Suprapubic skin (tissue), 4 donors: ENCODE measurements at regions not wholly inside any gene's neighbourhood (a gene's known extent, or its start where the extent isn't known, plus 50 kb on each side); places are given as distances from the start of the nearest gene placed in this dataset.

ENCODE experiments used
- DNase-seq, 2 donors: peaks; one replicate each; pipeline ENCODE4 v3.0.0-alpha.2; 2019; ENCODE audit warnings: low spot score in 2 of 2
- H3K27ac ChIP-seq: fragments of 200-600 bp; sonication (generic); one replicate; pipeline ENCODE4 v1.5.1; 2019
- H3K27me3 ChIP-seq: fragments of 200-600 bp; sonication (generic); one replicate; pipeline ENCODE4 v1.5.1; 2019
- H3K36me3 ChIP-seq: fragments of 200-600 bp; sonication (generic); one replicate; pipeline ENCODE4 v1.5.1; 2019
- H3K4me1 ChIP-seq: fragments of 200-600 bp; sonication (generic); one replicate; pipeline ENCODE4 v1.5.1; 2019
- H3K4me3 ChIP-seq: fragments of 200-600 bp; sonication (generic); one replicate; pipeline ENCODE4 v1.5.1; 2019; ENCODE audit warnings: mild to moderate bottlenecking
- H3K9me3 ChIP-seq: fragments of 200-600 bp; sonication (generic); one replicate; pipeline ENCODE4 v1.5.1; 2019
- CTCF ChIP-seq, 2 donors: fragments of 200-600 bp in 1 of 2; fragments of 450-650 bp in 1 of 2; sonication (generic) in 1 of 2; IDR thresholded peaks; one replicate each; pipeline ENCODE4 v1.5.1; 2016 to 2019; ENCODE audit warnings: antibody characterized with exemption in 2 of 2, mild to moderate bottlenecking in 1 of 2, moderate library complexity in 1 of 2
- EP300 ChIP-seq: sonication (generic); formaldehyde crosslinking; IDR thresholded peaks from one replicate; pipeline ENCODE4 v1.6.1; 2017; ENCODE audit warnings: antibody characterized with exemption
- POLR2A ChIP-seq, 2 donors: fragments of 450-650 bp; IDR thresholded peaks; one replicate each; pipeline ENCODE4 v1.6.1; 2017; ENCODE audit warnings: antibody characterized with exemption in 2 of 2, mild to moderate bottlenecking in 2 of 2, moderate library complexity in 2 of 2
- POLR2AphosphoS5 ChIP-seq, 3 donors: sonication (generic); formaldehyde crosslinking; IDR thresholded peaks; one replicate each; pipeline ENCODE4 v1.6.1; 2017; ENCODE audit warnings: antibody characterized with exemption in 3 of 3
- WGBS: methylation state at CpG from one replicate; pipeline ENCODE4 v1.1.5; 2018; 5-methylcytosine and 5-hydroxymethylcytosine counted together

DNA sequence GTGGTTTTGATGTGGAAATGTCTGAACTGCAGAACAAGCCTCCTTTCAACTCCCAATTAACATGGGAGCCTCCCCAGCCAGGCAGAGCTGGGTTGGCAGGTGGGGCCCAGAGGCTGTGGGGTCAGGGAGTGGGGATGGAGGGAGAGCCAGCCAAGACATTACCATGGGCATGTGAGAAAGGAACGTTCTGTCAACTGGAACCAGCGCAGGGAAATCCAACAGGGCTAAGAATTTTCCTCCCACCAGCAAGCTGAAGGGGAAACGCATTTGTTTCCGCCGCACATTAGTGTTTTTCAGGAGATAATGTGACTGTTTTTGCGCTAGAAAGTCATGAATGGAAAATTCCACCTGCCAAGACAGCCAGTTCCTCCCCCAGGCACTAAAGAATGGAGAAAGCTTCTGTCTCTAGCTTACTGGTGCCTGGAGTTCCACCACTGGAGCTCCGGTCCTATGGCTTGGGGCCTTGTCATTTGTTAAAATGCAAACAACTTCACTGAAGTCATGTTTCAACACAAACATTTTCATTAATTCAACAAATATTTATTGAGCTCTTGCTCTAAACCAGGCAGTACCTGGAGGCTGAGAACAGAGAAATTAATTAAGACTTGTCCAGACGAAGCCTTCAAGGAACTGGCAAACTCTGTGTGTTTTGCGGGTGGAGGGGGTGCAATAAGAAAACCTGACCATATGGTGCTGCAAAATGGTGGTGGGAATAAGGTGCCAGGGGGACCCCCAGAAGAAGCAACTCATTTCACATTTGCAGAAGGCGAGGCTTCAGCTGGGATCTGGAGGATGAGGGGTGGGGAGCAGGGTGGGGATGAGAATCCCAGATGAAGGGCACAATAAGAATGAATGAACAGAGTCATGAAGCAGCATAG, 305.1 kb downstream of the MATN1 start:
- no peak for TF ChIP-seq POLR2AphosphoS5 (IDR thresholded peaks at IDR 0.05)
- TF ChIP-seq POLR2A (IDR thresholded peaks at IDR 0.05), result no peak
- no peak for TF ChIP-seq CTCF (IDR thresholded peaks at IDR 0.05)
- no peak for TF ChIP-seq EP300
- Histone ChIP-seq H3K27ac (no peak overlapping the region), H3K9me3 (no peaks in the 10 kb centered on the region), H3K36me3 (no peaks in the 10 kb centered on the region), H3K4me1 (peaks cover 23% of the 10 kb centered on the region), H3K4me3 (no peak overlapping the region), H3K27me3 (no peaks in the 10 kb centered on the region)
- peak; percentile 20 to 57 for DNase-seq
- WGBS, result 56% methylated on average over 10 of the region's 10 CpGs

GRCh38 chr1:30417701-30418046, 305.7 kb downstream of the MATN1 start:
- peak; percentile 34 to 67 for DNase-seq
- Histone ChIP-seq H3K4me1 (peaks cover 23% of the 10 kb centered on the region), H3K27me3 (no peaks in the 10 kb centered on the region), H3K4me3 (no peak overlapping the region), H3K27ac (no peak overlapping the region), H3K36me3 (no peaks in the 10 kb centered on the region), H3K9me3 (no peaks in the 10 kb centered on the region)
- TF ChIP-seq POLR2AphosphoS5 (IDR thresholded peaks at IDR 0.05) (no peak), EP300 (no peak), POLR2A (IDR thresholded peaks at IDR 0.05) (no peak), CTCF (IDR thresholded peaks at IDR 0.05) (no peak)
- 77% methylated on average over 3 of the region's 3 CpGs for WGBS

- peak; percentile 41 to 56 for DNase-seq
- H3K27ac ChIP-seq, result no peak overlapping the region
- WGBS, result 84% methylated on average over 11 of the region's 11 CpGs
- no peaks in the 10 kb centered on the region for H3K36me3 ChIP-seq
- peaks cover 23% of the 10 kb centered on the region for H3K4me1 ChIP-seq
- H3K9me3 ChIP-seq, result no peaks in the 10 kb centered on the region
- no peak overlapping the region for H3K4me3 ChIP-seq
- H3K27me3 ChIP-seq, result no peaks in the 10 kb centered on the region
- TF ChIP-seq POLR2AphosphoS5 (IDR thresholded peaks at IDR 0.05) (no peak), POLR2A (IDR thresholded peaks at IDR 0.05) (no peak), CTCF (IDR thresholded peaks at IDR 0.05) (no peak), EP300 (no peak)
Observed at GRCh38 chr1:30417001-30417700, 306.2 kb downstream of the MATN1 start.

DNA sequence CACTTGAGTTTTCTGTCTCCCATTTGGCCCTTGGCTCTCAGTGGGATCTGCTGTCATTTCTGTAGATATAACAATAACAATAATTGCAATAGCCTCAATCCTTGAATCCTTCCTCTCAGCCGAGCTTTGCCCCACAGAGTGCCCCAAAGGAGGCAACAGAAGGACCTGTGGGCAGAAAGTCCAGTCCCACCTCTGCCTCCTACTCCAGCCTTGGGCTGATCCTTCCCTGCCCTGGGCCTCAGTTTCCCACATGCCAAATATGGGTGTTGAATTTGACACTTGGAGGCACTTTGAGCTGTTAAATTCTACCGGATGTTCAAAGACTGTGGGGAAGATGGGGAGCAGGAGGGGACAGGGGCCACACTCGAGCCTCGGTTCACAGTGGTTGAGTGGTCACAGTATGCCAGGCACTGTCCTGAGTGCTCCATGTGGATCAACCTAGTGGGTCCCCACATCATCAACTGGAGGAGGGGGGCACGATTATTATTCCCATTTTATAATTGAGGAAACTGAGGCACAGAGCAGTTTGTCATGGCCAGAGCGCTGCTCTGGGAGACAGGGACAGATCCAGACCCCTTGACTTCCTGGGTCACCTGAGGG, 307.1 kb downstream of the MATN1 start:
- H3K27me3 ChIP-seq, result no peaks in the 10 kb centered on the region
- peak; percentile 26 to 43 for DNase-seq
- peaks cover 23% of the 10 kb centered on the region for H3K4me1 ChIP-seq
- no peak for TF ChIP-seq EP300
- TF ChIP-seq POLR2AphosphoS5 (IDR thresholded peaks at IDR 0.05), result no peak
- TF ChIP-seq CTCF (IDR thresholded peaks at IDR 0.05), result no peak
- no peak for TF ChIP-seq POLR2A (IDR thresholded peaks at IDR 0.05)
- H3K27ac ChIP-seq, result no peak overlapping the region
- no peaks in the 10 kb centered on the region for H3K36me3 ChIP-seq
- 86% methylated on average over 5 of the region's 6 CpGs for WGBS
- H3K4me3 ChIP-seq, result no peak overlapping the region
- no peaks in the 10 kb centered on the region for H3K9me3 ChIP-seq
